22Rv1 (cell line): ENCODE measurements at regions not wholly inside any gene's neighbourhood (a gene's known extent, or its start where the extent isn't known, plus 50 kb on each side); places are given as distances from the start of the nearest gene placed in this dataset.

Source experiments
- ZFX ChIP-seq: fragments of 450-650 bp; IDR thresholded peaks from 2 replicates; pipeline ENCODE4 v1.6.1; 2017; ENCODE audit warnings: antibody characterized with exemption, borderline replicate concordance
- TF ChIP-seq, protein P1 (sequence below): fragments of 450-650 bp; IDR thresholded peaks from 2 replicates; pipeline ENCODE4 v1.5.1; 2017; ENCODE audit warnings: mild to moderate bottlenecking

DNA sequence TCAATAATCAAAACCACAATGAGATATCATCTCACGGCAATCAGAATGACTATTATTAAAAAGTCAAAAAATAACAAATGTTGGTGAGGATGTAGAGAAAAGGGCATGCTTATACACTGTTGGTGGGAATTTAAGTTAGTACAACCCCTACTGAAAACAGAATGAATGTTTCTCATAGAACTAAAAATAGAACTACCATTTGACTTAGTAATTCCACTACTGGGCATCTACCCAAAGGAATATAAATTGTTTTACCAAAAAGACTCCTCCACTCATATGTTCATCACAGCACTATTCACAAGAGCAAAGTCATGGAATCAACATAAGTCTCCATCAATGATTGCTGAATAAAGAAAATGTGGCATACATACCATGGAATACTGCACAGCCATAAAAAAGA is 278.1 kb upstream of the ARSJ start:
- TF ChIP-seq, protein P1, sequence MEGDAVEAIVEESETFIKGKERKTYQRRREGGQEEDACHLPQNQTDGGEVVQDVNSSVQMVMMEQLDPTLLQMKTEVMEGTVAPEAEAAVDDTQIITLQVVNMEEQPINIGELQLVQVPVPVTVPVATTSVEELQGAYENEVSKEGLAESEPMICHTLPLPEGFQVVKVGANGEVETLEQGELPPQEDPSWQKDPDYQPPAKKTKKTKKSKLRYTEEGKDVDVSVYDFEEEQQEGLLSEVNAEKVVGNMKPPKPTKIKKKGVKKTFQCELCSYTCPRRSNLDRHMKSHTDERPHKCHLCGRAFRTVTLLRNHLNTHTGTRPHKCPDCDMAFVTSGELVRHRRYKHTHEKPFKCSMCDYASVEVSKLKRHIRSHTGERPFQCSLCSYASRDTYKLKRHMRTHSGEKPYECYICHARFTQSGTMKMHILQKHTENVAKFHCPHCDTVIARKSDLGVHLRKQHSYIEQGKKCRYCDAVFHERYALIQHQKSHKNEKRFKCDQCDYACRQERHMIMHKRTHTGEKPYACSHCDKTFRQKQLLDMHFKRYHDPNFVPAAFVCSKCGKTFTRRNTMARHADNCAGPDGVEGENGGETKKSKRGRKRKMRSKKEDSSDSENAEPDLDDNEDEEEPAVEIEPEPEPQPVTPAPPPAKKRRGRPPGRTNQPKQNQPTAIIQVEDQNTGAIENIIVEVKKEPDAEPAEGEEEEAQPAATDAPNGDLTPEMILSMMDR = no peak
- TF ChIP-seq ZFX = no peak
